ENCODE measurements at regions not wholly inside any gene's neighbourhood (a gene's known extent, or its start where the extent isn't known, plus 50 kb on each side); places are given as distances from the start of the nearest gene placed in this dataset.
A peak's percentile ranks its signal among the peaks of the same experiment; 100 is the strongest.

DNA sequence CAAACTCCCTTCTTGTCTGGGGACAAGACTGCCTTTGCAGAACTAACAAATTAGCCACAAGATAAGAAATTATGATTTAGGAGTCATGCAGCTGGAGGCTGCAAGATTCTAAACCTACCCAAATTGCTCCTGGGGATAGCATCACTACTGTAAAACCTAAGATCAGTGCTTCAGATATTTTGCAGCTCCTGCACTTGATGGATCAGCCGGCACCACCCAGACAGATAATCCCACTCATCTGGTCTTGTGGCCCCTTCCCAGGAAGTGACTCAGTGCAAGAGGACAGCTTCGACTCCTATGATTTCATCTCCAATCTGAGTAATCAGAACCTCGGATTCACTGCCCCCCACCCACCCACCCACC lies 181.9 kb downstream of the AKR1D1 start:
- Mint-ChIP-seq H3K27ac (no peak overlapping the region), H3K4me3 (no peak overlapping the region), H3K4me1 (no peaks in the 10 kb centered on the region), H3K9me3 (peaks cover 2 to 6% (median 5%) of the 10 kb centered on the region in 3 donors), H3K36me3 (peaks cover 2% of the 10 kb centered on the region), H3K27me3 (peaks cover 1% of the 10 kb centered on the region)

DNA sequence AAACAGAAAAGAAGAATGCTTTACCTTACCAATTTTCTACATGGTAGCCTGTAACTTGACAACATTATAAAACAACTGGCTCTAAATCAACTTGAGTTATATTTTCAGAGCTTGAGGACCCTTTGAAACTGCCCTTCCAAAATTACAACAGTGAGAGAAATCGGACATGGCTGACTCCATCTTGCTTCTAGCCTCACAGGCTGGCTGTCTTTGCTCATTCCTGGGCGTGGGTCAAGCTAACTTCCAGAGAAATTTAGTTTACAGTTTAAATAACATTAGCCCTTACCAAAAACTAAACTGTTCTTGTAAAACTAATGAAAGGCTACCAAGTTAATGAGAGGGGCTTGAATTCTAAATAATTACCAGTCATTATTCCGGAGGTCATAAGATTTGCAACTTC lies 183.4 kb downstream of the AKR1D1 start:
- Mint-ChIP-seq H3K27me3 (peaks cover 1% of the 10 kb centered on the region), H3K9me3 (peaks cover 2 to 5% (median 3%) of the 10 kb centered on the region in 3 donors), H3K36me3 (peaks cover 2% of the 10 kb centered on the region), H3K4me3 (no peak overlapping the region), H3K4me1 (no peaks in the 10 kb centered on the region), H3K27ac (no peak overlapping the region)

DNA sequence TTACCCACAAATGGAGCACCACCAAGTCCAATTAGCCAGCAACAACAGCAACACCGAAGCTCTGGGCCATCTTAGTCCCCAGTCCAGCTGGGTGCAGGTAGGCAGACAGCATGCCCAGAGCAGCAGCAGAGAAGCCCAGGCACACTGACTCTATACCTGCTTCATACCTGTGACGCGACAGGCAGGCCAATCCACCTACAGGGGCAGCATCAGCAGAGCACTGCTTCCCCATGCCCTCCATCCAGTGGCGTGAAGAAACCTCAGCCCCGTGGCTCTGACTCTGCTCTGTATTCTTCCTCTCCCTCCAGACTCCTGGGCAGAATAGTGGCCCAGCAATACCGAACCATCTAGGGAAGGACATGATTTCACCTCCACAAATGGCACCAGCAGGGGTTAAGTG lies 191.7 kb downstream of the AKR1D1 start:
- Mint-ChIP-seq H3K36me3 (no peaks in the 10 kb centered on the region), H3K4me3 (no peak overlapping the region), H3K27me3 (no peaks in the 10 kb centered on the region), H3K27ac (no peak overlapping the region), H3K9me3 (peaks cover under 1 to 2% (median 2%) of the 10 kb centered on the region in 3 donors), H3K4me1 (no peaks in the 10 kb centered on the region)

DNA sequence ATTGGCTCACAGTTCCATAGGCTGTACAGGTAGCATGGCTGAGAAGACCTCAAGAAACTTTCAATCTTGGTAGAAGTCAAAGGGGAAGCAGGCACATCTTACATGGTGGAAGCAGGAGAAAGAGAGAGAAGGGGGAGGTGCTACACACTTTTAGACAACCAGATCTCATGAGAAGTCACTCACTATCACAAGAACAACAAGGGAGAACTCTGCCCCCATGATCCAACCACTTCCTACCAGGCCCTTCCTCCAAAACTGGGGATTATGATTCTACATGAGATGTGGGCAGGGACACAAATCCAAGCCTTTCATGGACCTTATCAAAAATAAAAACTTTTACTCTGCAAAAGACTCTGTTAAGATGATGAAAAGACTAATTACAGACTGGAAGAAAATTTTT lies 183.2 kb upstream of the TRIM24 start:
- H3K36me3 Mint-ChIP-seq: peaks cover 2% of the 10 kb centered on the region
- H3K4me3 Mint-ChIP-seq: no peak overlapping the region
- no peak overlapping the region for H3K27ac Mint-ChIP-seq
- H3K27me3 Mint-ChIP-seq: no peaks in the 10 kb centered on the region
- peaks cover 0 to 2% (median 0%) of the 10 kb centered on the region in 3 donors for H3K9me3 Mint-ChIP-seq
- H3K4me1 Mint-ChIP-seq: no peaks in the 10 kb centered on the region

DNA sequence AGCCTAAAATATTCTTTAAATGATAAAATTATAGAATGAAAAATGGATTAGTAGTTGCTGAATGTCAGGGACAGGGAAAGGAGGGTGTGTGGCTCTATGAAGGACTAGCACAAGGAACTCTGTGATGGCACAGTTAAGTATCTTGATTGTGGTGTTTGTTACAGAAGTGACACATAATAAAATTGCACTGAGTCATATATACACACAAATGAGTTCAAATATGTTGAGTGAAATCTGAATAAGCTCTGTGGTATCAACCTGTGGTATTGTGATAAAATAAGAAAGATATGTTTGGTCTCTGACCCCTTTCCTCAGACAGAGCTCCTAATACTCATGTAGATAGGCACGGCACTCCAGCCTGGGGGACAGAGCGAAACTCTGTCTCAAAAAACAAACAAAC lies 181.5 kb upstream of the TRIM24 start:
- H3K27me3 Mint-ChIP-seq: no peaks in the 10 kb centered on the region
- H3K9me3 Mint-ChIP-seq: no peaks in the 10 kb centered on the region
- H3K4me1 Mint-ChIP-seq: no peaks in the 10 kb centered on the region
- no peak overlapping the region for H3K27ac Mint-ChIP-seq
- H3K4me3 Mint-ChIP-seq: no peak overlapping the region
- H3K36me3 Mint-ChIP-seq: peaks cover under 1% of the 10 kb centered on the region

DNA sequence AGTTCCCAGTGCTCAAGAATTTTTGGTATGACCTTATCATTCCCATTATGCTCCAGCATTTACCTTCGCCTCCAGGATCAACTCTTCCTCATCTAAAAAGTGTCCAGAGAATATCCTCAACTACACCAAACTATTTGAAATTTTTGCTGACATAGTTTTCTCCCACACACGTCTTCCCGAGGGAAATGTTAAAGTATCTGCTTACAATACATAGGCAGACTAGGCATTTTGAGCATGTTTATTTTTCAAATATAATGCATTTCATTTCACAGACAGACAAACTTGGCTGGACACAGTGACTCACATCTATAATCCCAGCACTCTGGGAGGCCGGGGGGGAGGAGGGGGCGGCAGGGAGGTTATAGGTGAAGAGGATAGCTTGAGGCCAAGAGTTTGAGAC lies 177.1 kb upstream of the TRIM24 start:
- Mint-ChIP-seq H3K27ac (no peak overlapping the region), H3K9me3 (no peaks in the 10 kb centered on the region), H3K27me3 (no peaks in the 10 kb centered on the region), H3K4me3 (no peak overlapping the region), H3K36me3 (no peaks in the 10 kb centered on the region), H3K4me1 (no peaks in the 10 kb centered on the region)

DNA sequence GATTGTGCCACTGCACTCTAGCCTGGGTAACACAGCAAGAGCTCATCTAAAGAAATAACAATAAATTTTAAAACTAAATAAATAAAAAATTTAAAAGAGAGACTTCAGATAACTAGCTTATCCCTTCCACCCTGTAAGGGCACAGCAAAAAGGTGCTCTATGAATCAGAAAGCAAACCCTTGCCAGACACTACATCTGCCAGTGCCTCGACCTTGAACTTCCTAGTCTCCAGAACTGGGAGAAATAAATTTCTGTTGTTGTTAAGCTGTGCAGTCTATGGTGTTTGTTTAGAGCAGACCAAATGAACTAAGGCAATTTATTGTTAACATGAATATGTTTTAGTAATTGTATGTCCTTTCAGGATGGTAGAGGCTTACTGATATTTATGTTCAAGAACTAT lies 174.9 kb upstream of the TRIM24 start:
- Mint-ChIP-seq H3K4me1 (no peaks in the 10 kb centered on the region), H3K27ac (no peak overlapping the region), H3K36me3 (no peaks in the 10 kb centered on the region), H3K9me3 (peaks cover 0 to 3% (median 0%) of the 10 kb centered on the region in 3 donors), H3K4me3 (no peak overlapping the region), H3K27me3 (no peaks in the 10 kb centered on the region)

DNA sequence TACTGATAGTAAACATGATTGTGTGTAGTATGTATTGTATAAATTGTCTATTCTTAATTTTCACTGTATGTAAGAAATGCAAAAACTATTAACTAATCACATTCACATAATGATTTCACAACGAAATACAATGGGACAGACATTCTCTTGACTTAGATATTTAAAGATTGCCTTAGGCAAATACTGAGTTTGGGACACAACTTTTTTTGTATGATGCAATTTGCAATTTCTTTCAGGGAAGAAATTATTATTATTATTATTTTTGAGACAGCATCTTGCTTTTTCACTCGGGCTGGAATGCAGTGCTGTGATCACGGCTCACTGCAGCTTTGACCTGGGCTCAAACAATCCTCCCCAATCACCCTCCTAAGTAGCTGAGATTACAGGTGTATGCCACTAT lies 173.2 kb upstream of the TRIM24 start:
- Mint-ChIP-seq H3K4me3 (no peak overlapping the region), H3K27me3 (no peaks in the 10 kb centered on the region), H3K4me1 (no peaks in the 10 kb centered on the region), H3K27ac (no peak overlapping the region), H3K36me3 (no peaks in the 10 kb centered on the region), H3K9me3 (peaks cover 0 to 6% (median 3%) of the 10 kb centered on the region in 3 donors)

DNA sequence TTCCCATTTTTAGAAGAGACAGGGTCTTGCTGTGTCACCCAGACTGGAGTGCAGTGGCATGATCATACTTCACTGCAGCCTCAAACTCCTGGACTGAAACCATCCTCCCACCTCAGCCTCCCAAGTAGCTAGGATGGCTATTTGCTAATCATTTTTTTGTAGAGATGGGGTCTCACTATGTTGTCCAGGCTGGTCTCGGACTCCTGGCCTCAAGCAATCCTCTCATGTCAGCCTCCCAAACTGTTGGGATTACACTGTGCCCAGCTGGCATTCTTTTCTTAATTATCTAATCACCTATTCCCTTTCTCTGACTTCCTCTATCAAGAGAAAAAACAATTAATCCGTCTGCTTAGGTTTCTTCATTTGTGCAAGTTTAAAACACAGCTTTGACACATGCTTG lies 172.5 kb upstream of the TRIM24 start:
- H3K36me3 Mint-ChIP-seq: no peaks in the 10 kb centered on the region
- H3K27me3 Mint-ChIP-seq: no peaks in the 10 kb centered on the region
- peaks cover 0 to 6% (median 3%) of the 10 kb centered on the region in 3 donors for H3K9me3 Mint-ChIP-seq
- no peaks in the 10 kb centered on the region for H3K4me1 Mint-ChIP-seq
- H3K27ac Mint-ChIP-seq: no peak overlapping the region
- no peak overlapping the region for H3K4me3 Mint-ChIP-seq

DNA sequence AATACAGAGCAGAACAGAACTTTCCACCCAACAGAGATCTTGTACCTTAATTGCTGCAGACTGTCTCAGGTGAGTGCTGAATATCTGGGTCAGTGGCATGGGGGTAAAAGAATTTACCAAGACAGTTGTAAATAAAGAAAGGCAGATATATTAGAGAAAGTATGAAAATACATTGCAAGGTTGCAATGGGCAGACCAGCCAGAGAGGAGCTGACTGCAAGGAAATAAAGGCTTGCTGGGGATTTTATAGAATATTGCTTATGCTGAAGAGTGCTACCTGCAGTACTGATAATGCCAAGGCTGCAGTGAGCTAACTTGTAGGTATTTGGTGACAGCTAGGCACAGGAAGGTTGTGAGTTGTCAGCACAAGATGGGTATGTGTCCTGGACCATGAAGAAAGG lies 171.0 kb upstream of the TRIM24 start:
- Mint-ChIP-seq H3K27me3 (no peaks in the 10 kb centered on the region), H3K9me3 (peaks cover 0 to 6% (median 3%) of the 10 kb centered on the region in 3 donors), H3K27ac (no peak overlapping the region), H3K36me3 (no peaks in the 10 kb centered on the region), H3K4me3 (no peak overlapping the region), H3K4me1 (no peaks in the 10 kb centered on the region)

DNA sequence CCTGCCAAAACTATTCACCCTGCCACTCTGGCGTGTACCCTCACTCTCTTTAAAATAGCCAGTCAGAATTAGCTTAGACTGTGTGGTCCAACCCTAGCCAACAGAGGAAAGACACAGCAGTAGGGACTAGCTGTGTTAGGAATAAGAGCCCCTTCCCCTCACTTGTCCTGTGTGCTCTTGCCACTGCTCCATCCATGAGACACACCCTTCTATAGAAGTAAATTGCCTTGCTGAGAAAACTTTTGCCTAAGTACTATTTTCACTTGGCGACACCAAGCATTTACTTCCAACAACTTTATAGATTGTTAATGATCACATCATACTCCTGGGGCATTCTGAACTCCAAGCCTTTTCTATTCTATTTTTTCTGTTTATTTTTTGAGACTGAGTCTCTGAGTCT lies 170.2 kb upstream of the TRIM24 start:
- no peaks in the 10 kb centered on the region for H3K27me3 Mint-ChIP-seq
- H3K36me3 Mint-ChIP-seq: no peaks in the 10 kb centered on the region
- peaks cover 0 to 6% (median 3%) of the 10 kb centered on the region in 3 donors for H3K9me3 Mint-ChIP-seq
- H3K4me1 Mint-ChIP-seq: peaks cover 0 to 6% (median 4%) of the 10 kb centered on the region in 3 donors
- H3K27ac Mint-ChIP-seq: no peak overlapping the region
- H3K4me3 Mint-ChIP-seq: no peak overlapping the region

DNA sequence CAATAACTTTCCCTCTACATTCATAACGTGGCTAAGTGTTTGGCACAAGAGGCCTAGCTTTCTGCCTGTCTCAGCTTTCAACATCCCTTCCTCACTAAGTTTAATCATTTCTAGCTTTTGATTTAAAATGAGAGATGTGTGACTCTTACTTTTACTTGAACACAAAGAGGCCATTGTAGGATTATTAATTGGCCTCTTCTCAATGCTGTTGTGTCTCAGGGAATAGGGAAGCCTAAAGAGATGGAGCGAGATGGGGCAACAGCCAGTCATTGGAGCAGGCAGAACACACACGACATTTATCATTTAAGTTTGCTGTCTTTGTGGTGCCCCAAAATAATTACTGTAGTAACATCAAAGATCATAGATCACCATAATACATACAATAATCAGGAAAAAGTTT lies 167.1 kb upstream of the TRIM24 start:
- Mint-ChIP-seq H3K4me1 (peaks cover 3 to 14% (median 8%) of the 10 kb centered on the region in 3 donors), H3K36me3 (peaks cover 2% of the 10 kb centered on the region), H3K4me3 (no peak overlapping the region), H3K9me3 (peaks cover 2 to 6% (median 3%) of the 10 kb centered on the region in 3 donors), H3K27ac (no peak overlapping the region), H3K27me3 (no peaks in the 10 kb centered on the region)

DNA sequence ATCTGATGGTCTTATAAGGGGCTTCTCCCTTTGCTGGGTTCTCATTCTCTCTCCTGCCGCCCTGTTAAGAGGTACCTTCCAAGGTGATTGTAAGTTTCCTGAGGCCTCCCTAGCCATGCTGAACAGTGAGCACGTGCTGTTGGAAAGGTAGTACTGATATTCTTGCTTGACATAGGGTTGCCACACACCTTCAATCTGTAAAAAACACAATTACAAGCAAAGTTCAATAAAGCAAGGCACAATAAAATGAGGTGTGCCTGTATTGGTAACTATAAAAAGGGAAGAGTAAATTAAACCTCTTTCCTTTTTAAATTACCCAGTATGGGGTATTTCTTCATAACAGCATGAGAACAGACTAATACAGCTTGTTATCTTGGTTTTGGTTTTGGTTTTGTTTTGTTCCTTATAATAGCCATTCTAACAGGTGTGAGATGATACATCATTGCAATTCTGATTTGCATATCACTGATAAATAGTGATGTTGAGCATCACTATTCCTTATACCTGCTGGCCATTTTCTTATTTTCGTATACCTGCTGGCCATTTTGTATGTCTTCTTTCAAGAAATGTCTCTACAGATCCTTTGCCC lies 164.9 kb upstream of the TRIM24 start:
- peaks cover 2% of the 10 kb centered on the region for H3K36me3 Mint-ChIP-seq
- peak overlapping the region in 2 of 4 donors; percentile 57 to 79 for H3K4me3 Mint-ChIP-seq
- no peak overlapping the region for H3K27ac Mint-ChIP-seq
- H3K4me1 Mint-ChIP-seq: peaks cover 3 to 14% (median 8%) of the 10 kb centered on the region in 3 donors
- H3K9me3 Mint-ChIP-seq: peaks cover 0 to 6% (median 2%) of the 10 kb centered on the region in 3 donors
- H3K27me3 Mint-ChIP-seq: no peaks in the 10 kb centered on the region

DNA sequence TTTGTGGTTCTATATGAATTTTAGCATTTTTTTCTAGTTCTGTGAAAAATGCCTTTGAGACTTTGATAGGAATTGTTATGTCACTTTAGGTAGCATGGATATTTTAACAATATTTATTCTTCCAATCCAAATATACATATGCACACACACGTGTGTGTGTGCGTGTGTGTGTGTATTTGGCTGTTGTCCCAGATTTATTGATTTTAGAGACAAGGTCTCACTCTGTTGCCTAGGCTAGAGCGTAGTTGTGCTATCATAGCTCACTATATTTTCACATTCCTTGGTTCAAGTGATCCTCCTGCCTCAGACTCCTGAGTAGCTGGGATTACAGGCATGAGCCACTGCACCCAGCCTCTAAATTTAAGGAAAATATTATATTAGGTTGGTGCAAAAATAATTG lies 162.5 kb upstream of the TRIM24 start:
- H3K4me3 Mint-ChIP-seq: no peak overlapping the region
- H3K4me1 Mint-ChIP-seq: peaks cover 3 to 14% (median 8%) of the 10 kb centered on the region in 3 donors
- no peak overlapping the region for H3K27ac Mint-ChIP-seq
- no peaks in the 10 kb centered on the region for H3K27me3 Mint-ChIP-seq
- H3K9me3 Mint-ChIP-seq: peaks cover 0 to 2% (median 0%) of the 10 kb centered on the region in 3 donors
- H3K36me3 Mint-ChIP-seq: peaks cover 2% of the 10 kb centered on the region

DNA sequence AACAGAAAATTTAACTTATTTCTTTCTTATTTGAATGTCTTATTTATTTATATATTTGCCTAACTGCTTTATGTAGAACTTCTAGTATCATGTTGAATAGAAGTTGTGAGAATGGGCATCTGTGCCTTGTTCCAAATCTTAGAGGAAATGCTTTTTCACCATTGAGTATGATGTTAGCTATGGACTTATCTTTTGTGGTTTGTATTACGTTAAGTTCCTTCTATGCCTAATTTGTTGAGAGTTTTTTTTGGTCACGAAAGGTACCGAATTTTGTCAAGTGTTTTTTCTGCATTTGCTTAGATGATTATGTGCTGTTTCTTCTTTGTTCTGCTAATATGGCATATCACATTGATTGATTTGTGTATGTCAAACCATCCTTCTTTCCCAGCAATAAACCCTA lies 161.0 kb upstream of the TRIM24 start:
- peaks cover 2% of the 10 kb centered on the region for H3K36me3 Mint-ChIP-seq
- H3K4me3 Mint-ChIP-seq: no peak overlapping the region
- peaks cover 0 to 2% (median 0%) of the 10 kb centered on the region in 3 donors for H3K9me3 Mint-ChIP-seq
- no peak overlapping the region for H3K27ac Mint-ChIP-seq
- H3K27me3 Mint-ChIP-seq: no peaks in the 10 kb centered on the region
- H3K4me1 Mint-ChIP-seq: peaks cover 3 to 14% (median 8%) of the 10 kb centered on the region in 3 donors

DNA sequence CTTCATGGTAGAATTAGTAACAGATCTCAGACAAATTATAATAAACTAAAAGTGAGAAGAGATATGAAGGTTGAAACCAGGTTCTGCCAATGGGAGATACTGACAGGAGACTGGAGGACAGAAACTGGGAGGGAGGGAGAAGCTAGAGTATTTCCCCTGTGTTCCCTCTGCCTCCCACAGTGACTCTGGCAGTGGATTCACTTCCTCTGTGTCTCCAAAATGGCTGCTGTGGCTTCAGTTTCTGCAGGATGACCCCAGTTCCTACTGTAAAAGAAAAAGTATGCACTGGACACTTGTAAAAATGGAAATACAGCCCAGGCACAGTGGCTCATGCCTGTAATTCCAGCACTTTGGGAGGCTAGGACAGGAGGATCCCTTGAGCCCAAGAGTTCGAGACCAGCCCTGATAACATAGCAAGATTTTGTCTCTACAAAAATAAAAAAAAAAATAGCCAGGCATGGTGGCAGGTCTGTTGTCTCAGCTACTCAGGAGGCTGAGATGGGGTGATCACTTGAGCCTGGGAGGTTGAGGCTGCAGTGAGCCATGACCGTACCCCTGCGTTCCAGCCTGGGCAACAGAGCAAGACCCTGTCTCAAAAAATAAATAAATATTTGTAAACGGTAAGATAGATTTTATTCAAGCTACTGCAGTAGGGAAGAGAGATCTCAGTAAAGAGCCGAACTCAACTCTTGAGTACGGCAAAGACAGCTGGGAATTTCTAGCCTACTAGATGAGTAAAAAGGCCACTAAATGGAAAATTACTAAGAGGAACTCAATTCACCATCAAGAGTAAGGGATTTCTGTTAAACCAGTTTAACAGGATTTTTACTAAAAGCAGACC lies 156.6 kb upstream of the TRIM24 start:
- H3K4me1 Mint-ChIP-seq: no peaks in the 10 kb centered on the region
- peaks cover 3% of the 10 kb centered on the region for H3K36me3 Mint-ChIP-seq
- H3K27ac Mint-ChIP-seq: no peak overlapping the region
- peaks cover 0 to 2% (median 0%) of the 10 kb centered on the region in 3 donors for H3K9me3 Mint-ChIP-seq
- no peak overlapping the region for H3K4me3 Mint-ChIP-seq
- H3K27me3 Mint-ChIP-seq: peaks cover 3% of the 10 kb centered on the region
